SU-DHL-6 (cell line): ENCODE measurements at regions not wholly inside any gene's neighbourhood (a gene's known extent, or its start where the extent isn't known, plus 50 kb on each side); places are given as distances from the start of the nearest gene placed in this dataset.

ENCODE experiments used
- H2AFZ ChIP-seq: fragments of 200-600 bp; sonication (generic); 2 replicates; pipeline ENCODE4 v1.6.1; 2014; ENCODE audit warnings: low read depth, mild to moderate bottlenecking, moderate library complexity, mixed read lengths, antibody characterized with exemption, low read length; ENCODE audit not compliant: severe bottlenecking
- H3F3A ChIP-seq: fragments of 200-600 bp; shearing (Covaris generic); 2 replicates; pipeline ENCODE4 v1.6.0; 2016; ENCODE audit warnings: antibody characterized with exemption, mild to moderate bottlenecking; ENCODE audit not compliant: insufficient read depth
- H3K27ac ChIP-seq: fragments of 200-600 bp; sonication (generic); 2 replicates; pipeline ENCODE4 v1.5.1; 2016; ENCODE audit warnings: low read depth, mild to moderate bottlenecking, low read length, moderate library complexity, mixed read lengths
- H3K27me3 ChIP-seq: fragments of 200-600 bp; sonication (generic), shearing (Covaris generic); 2 replicates; pipeline ENCODE4 v1.6.0; 2014; ENCODE audit warnings: mild to moderate bottlenecking, low read length
- H3K36me3 ChIP-seq: fragments of 200-600 bp; sonication (generic); 2 replicates; pipeline ENCODE4 v1.6.1; 2014; ENCODE audit warnings: mild to moderate bottlenecking, low read length, mixed read lengths
- H3K4me2 ChIP-seq: fragments of 300-600, 200-600 bp; shearing (Covaris generic), sonication (generic); 2 replicates; pipeline ENCODE4 v1.6.0; 2014; ENCODE audit warnings: low read length, low read depth, mild to moderate bottlenecking; ENCODE audit not compliant: poor library complexity, severe bottlenecking
- H3K4me3 ChIP-seq: fragments of 200-600 bp; sonication (generic); 2 replicates; pipeline ENCODE4 v1.5.1; 2014; ENCODE audit warnings: antibody characterized with exemption, low read length, mild to moderate bottlenecking, mixed read lengths; ENCODE audit not compliant: insufficient read depth, poor library complexity, severe bottlenecking
- H3K79me2 ChIP-seq: fragments of 200-600 bp; sonication (generic); 2 replicates; pipeline ENCODE4 v1.6.1; 2014; ENCODE audit warnings: mild to moderate bottlenecking, low read length, moderate library complexity; ENCODE audit not compliant: insufficient read depth
- H3K9ac ChIP-seq: fragments of 200-600 bp; sonication (generic); 2 replicates; pipeline ENCODE4 v1.7.0; 2014; ENCODE audit warnings: mild to moderate bottlenecking, low read length
- H3K9me2 ChIP-seq: fragments of 200-600 bp; sonication (generic); replicated peaks from 2 replicates; pipeline ENCODE4 v1.6.1; 2014; ENCODE audit warnings: low read length; ENCODE audit not compliant: insufficient read depth
- H3K9me3 ChIP-seq: fragments of 200-600 bp; sonication (generic); 2 replicates; pipeline ENCODE4 v1.6.1; 2014; ENCODE audit warnings: low read length, mixed read lengths; ENCODE audit not compliant: insufficient read depth
- H4K20me1 ChIP-seq: fragments of 200-600 bp; sonication (generic); 2 replicates; pipeline ENCODE4 v1.6.1; 2014; ENCODE audit warnings: low read depth, mild to moderate bottlenecking, antibody characterized with exemption, low read length, moderate library complexity, mixed read lengths
- CTCF ChIP-seq: fragments of 200-600 bp; sonication (generic); IDR thresholded peaks from one replicate; pipeline ENCODE4 v1.5.1; 2017; ENCODE audit warnings: antibody characterized with exemption, mild to moderate bottlenecking, low read length, moderate library complexity; ENCODE audit not compliant: insufficient read depth, poor library complexity, severe bottlenecking
- EZH2phosphoT487 ChIP-seq: fragments of 200-600 bp; sonication (generic), shearing (Covaris generic); conservative IDR thresholded peaks from 2 replicates; pipeline ENCODE4 v1.6.1; 2018; ENCODE audit warnings: mild to moderate bottlenecking, antibody characterized with exemption, low read length, moderate library complexity, mixed read lengths

- Histone ChIP-seq H3K9me2 (no peaks in the 10 kb centered on the region), H3K9me3 (no peaks in the 10 kb centered on the region), H4K20me1 (no peaks in the 10 kb centered on the region), H3K79me2 (no peaks in the 10 kb centered on the region), H2AFZ (no peak overlapping the region), H3F3A (no peaks in the 10 kb centered on the region), H3K27ac (no peak overlapping the region), H3K27me3 (no peaks in the 10 kb centered on the region), H3K9ac (no peak overlapping the region), H3K36me3 (no peaks in the 10 kb centered on the region), H3K4me3 (no peak overlapping the region), H3K4me2 (no peak overlapping the region)
- TF ChIP-seq EZH2phosphoT487: no peak
- TF ChIP-seq CTCF: no peak
Measured at GRCh38 chr9:96175796-96176195, 126.2 kb downstream of the HSD17B3 start.

DNA sequence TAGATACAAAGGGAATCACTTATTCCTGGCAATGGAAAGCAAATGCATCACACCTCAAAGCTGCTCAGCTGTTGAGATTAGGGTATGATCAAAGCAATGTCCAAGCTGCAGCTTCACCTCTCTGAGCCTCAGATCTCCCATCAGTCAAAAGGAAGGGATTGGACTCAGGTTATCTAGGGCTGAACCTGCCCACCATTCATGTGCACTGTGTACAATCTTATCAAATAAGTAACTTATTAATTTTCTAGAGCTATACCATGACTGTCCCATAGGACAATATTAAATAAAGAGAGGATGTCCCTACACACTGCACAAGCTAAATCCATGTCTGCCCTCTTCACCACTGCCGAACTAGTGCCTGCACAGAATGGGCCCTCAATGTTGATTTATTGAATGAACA, 127.0 kb downstream of the HSD17B3 start:
- H3K4me3 ChIP-seq: no peak overlapping the region
- H3K9me3 ChIP-seq: no peaks in the 10 kb centered on the region
- no peaks in the 10 kb centered on the region for H3K36me3 ChIP-seq
- no peaks in the 10 kb centered on the region for H3K79me2 ChIP-seq
- H4K20me1 ChIP-seq: no peaks in the 10 kb centered on the region
- no peak overlapping the region for H3K27ac ChIP-seq
- no peak overlapping the region for H3K4me2 ChIP-seq
- TF ChIP-seq CTCF (no peak), EZH2phosphoT487 (no peak)
- no peaks in the 10 kb centered on the region for H3F3A ChIP-seq
- H2AFZ ChIP-seq: no peak overlapping the region
- H3K9me2 ChIP-seq: no peaks in the 10 kb centered on the region
- H3K9ac ChIP-seq: no peak overlapping the region
- H3K27me3 ChIP-seq: no peaks in the 10 kb centered on the region

GRCh38 chr9:96174371-96174770, 127.6 kb downstream of the HSD17B3 start:
- no peaks in the 10 kb centered on the region for H3K79me2 ChIP-seq
- no peaks in the 10 kb centered on the region for H3K9me3 ChIP-seq
- H4K20me1 ChIP-seq: no peaks in the 10 kb centered on the region
- no peak overlapping the region for H3K9ac ChIP-seq
- H3K27me3 ChIP-seq: no peaks in the 10 kb centered on the region
- H2AFZ ChIP-seq: no peak overlapping the region
- no peaks in the 10 kb centered on the region for H3K9me2 ChIP-seq
- no peak overlapping the region for H3K4me2 ChIP-seq
- H3K36me3 ChIP-seq: no peaks in the 10 kb centered on the region
- no peak overlapping the region for H3K27ac ChIP-seq
- H3F3A ChIP-seq: no peaks in the 10 kb centered on the region
- no peak overlapping the region for H3K4me3 ChIP-seq
- TF ChIP-seq EZH2phosphoT487: no peak
- TF ChIP-seq CTCF: no peak

- Histone ChIP-seq H3K9me3 (no peaks in the 10 kb centered on the region), H4K20me1 (no peaks in the 10 kb centered on the region), H3K4me2 (no peak overlapping the region), H2AFZ (no peak overlapping the region), H3K27me3 (no peaks in the 10 kb centered on the region), H3F3A (no peaks in the 10 kb centered on the region), H3K36me3 (no peaks in the 10 kb centered on the region), H3K9me2 (no peaks in the 10 kb centered on the region), H3K9ac (no peak overlapping the region), H3K79me2 (no peaks in the 10 kb centered on the region), H3K4me3 (no peak overlapping the region), H3K27ac (no peak overlapping the region)
- TF ChIP-seq CTCF: no peak
- no peak for TF ChIP-seq EZH2phosphoT487
Measured at GRCh38 chr9:96173640-96174039, 128.3 kb downstream of the HSD17B3 start.
